BLaER1 treated with 17β-estradiol and CSF1 and Interleukin-3, amounts not matched to agents 10 nM and 100 nM (cell line): ENCODE measurements at regions not wholly inside any gene's neighbourhood (a gene's known extent, or its start where the extent isn't known, plus 50 kb on each side); places are given as distances from the start of the nearest gene placed in this dataset.

Experiments used
- H3K27ac ChIP-seq, 11 experiments: shearing (Covaris generic); formaldehyde crosslinking; 2 replicates each; pipeline ENCODE4 v1.8.1; 2022
- H3K27me3 ChIP-seq, 11 experiments: shearing (Covaris generic); formaldehyde crosslinking; 2 replicates each; pipeline ENCODE4 v1.8.1; 2022
- H3K36me3 ChIP-seq, 11 experiments: shearing (Covaris generic); formaldehyde crosslinking; 2 replicates each; pipeline ENCODE4 v1.8.1; 2022
- H3K4me1 ChIP-seq, 10 experiments: shearing (Covaris generic); formaldehyde crosslinking; 2 replicates each; pipeline ENCODE4 v1.8.1; 2022
- H3K4me2 ChIP-seq, 11 experiments: shearing (Covaris generic); formaldehyde crosslinking; 2 replicates each; pipeline ENCODE4 v1.8.1; 2022
- H3K4me3 ChIP-seq, 10 experiments: shearing (Covaris generic); formaldehyde crosslinking; 2 replicates each; pipeline ENCODE4 v1.8.1; 2022
- H3K9ac ChIP-seq, 11 experiments: shearing (Covaris generic); formaldehyde crosslinking; 2 replicates each; pipeline ENCODE4 v1.8.1; 2022
- H3K9me3 ChIP-seq, 11 experiments: shearing (Covaris generic); formaldehyde crosslinking; replicated peaks in 1 of 11; 2 replicates each; pipeline ENCODE4 v1.8.1; 2022
- H4K20me1 ChIP-seq, 11 experiments: shearing (Covaris generic); formaldehyde crosslinking; 2 replicates each; pipeline ENCODE4 v1.8.1; 2022
- Cebpa-rat ChIP-seq, 11 experiments: shearing (Covaris generic); IDR thresholded peaks; 2 replicates each; pipeline ENCODE4 v1.8.1; 2022

DNA sequence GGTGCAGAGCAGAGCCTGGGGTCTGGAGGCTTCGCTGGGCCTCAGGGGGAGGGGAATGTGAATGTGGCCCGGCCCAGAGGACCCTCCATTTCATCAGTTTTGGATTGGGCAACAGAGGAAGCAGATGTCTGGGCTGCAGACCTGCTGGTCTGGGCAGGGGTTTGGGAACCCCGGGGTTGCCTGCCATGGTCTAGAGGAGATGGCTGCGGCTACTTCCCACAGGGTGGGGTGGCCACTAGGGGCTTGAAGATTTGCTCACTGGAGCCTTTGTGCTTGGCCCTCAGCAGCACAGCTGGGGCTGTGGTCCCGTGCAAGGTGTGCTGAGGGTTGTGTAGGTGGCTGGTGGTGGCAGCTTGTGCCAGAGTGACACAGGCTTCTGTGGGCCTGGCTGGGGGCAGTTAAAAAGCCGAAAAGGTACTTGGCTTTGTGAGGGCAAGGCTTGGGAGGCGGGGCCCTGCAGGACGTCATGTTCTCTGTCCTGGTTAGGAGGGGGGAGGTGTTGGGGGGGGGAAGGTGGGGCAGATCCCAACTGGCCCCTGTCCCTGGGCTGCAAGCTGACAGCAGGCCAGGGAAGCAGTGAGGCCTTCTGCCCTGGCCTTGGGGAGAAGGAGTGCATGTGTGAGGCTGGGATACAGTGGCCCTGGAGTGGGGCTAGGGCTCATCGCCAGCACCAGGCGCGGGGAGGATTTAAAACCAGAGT lies 98.0 kb downstream of the KPNA2 start:
- 0 out of 22 replicates have a peak, but pooled peaks of 1 of the 11 experiments have one; percentile 11 for TF ChIP-seq Cebpa-rat (IDR thresholded peaks at IDR 0.05)
- H3K9ac ChIP-seq = 0 out of 22 replicates have a peak overlapping the region, but pooled peaks of 1 of the 11 experiments have one; percentile 17
- H4K20me1 ChIP-seq = no peaks in the 10 kb centered on the region; a peak in 1 of 22 replicates
- H3K4me2 ChIP-seq = peak overlapping the region in 8 of 11 experiments; percentile 23 to 62 (median 44); a peak in 12 of 22 replicates
- H3K36me3 ChIP-seq = no peaks in the 10 kb centered on the region
- no peak overlapping the region for H3K4me3 ChIP-seq
- H3K27me3 ChIP-seq = no peaks in the 10 kb centered on the region
- no peaks in the 10 kb centered on the region for H3K9me3 ChIP-seq
- H3K27ac ChIP-seq = peak overlapping the region in 4 of 11 experiments; percentile 54 to 67 (median 60); a peak in 7 of 22 replicates
- peaks cover 0 to 12% (median 6%) of the 10 kb centered on the region in 10 experiments; a peak in 11 of 20 replicates for H3K4me1 ChIP-seq

DNA sequence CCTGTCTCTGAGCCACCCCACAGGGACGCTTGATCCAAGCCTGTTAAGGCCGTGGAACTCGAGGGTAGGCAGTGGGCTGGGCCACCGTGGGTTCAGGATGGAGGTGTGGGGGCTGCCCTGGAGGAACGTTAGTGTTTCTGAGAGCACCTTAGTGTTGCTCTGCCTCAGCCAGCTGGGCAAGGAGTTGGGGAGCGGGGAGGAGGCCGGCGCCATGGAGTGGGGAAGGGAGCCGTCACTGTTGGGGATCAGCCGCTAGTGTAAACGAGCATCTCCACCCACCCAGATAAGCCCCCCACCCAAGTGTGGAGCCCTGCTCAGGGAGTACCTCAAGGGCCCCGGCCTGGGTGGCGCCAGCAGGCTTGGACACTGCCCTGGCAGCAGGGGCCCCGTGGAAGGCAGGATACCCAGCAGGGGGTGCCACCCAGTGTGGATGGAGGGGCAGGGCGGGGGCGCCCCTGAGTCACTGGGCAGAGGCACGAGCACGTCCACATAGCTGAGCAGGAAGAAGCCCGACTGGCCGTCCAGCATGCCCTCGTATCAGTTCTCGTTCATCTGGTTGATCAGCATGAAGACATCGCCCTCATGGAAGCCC lies 98.6 kb downstream of the KPNA2 start:
- Histone ChIP-seq H4K20me1 (no peaks in the 10 kb centered on the region; a peak in 1 of 22 replicates), H3K27ac (peak overlapping the region in 4 of 11 experiments; percentile 54 to 67 (median 60); a peak in 7 of 22 replicates), H3K4me3 (no peak overlapping the region), H3K36me3 (no peaks in the 10 kb centered on the region), H3K9ac (0 out of 22 replicates have a peak overlapping the region, but pooled peaks of 1 of the 11 experiments have one; percentile 17), H3K4me1 (peaks cover 0 to 12% (median 6%) of the 10 kb centered on the region in 10 experiments; a peak in 11 of 20 replicates), H3K4me2 (peak overlapping the region in 3 of 11 experiments; percentile 8 to 31 (median 30); a peak in 4 of 22 replicates), H3K9me3 (no peaks in the 10 kb centered on the region), H3K27me3 (no peaks in the 10 kb centered on the region)
- TF ChIP-seq Cebpa-rat (IDR thresholded peaks at IDR 0.05) = no peak

DNA sequence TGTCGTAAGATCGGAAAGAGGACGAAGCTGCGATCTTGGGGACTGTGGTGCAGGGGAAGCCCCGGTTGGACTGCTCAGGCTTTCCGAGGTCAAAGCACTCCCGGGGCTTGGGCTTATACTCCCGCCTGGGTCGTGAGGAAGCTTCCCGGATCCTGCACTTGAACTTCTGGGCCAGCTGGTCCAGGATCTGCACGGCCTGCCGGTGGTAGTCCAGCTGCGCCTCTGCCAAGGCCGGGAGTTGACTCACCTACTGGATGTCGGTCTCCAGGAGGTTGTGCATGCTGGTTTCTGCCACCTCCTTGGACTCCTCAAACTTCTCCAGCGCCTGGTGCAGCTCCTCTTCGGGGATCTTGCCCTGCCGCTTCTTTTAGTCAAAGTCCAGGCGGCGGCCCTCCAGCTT lies 99.2 kb downstream of the KPNA2 start:
- Histone ChIP-seq H3K4me2 (no peak overlapping the region), H3K36me3 (no peaks in the 10 kb centered on the region), H3K27me3 (no peaks in the 10 kb centered on the region), H3K9me3 (no peaks in the 10 kb centered on the region), H3K4me1 (peaks cover 0 to 12% (median 6%) of the 10 kb centered on the region in 10 experiments; a peak in 11 of 20 replicates), H3K9ac (no peak overlapping the region), H4K20me1 (no peaks in the 10 kb centered on the region; a peak in 1 of 22 replicates), H3K27ac (peak overlapping the region in 3 of 11 experiments; percentile 54 to 63 (median 56); a peak in 4 of 22 replicates), H3K4me3 (no peak overlapping the region)
- no peak for TF ChIP-seq Cebpa-rat (IDR thresholded peaks at IDR 0.05)

DNA sequence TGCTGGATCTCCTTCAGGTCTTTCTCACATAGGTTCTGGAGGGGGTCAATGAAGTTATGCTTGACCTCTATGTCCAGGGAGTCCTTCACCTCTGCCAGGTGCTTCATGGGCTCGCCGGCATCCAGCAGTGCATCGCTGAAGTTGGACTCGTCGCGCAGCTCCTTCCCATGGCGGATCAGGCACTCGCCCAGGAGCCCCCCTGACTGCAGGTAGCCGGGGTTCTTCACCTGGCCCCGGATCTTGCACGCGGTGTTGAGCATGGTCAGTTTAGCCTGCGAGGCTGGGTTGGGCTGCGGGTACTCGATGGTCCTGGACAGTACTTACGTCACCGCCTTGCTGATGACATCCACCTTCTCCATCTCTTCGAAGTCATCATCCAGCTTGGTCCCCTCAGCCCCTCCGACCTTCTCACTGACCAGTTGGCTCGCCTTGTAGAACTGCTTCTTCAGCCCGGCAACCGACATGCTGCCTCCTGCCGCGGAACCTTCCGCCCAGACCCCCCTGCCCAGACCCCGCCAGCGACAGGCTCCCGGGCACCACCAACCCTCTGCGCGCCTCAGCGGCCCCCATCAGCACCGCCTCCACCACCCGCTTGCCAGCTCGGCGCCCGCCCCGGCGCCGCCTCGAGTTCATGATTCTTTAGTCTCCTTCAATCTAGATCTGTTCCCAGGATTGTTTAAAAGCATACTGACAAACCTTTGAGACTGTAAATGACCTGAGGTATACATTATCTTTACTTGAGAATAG lies 99.8 kb downstream of the KPNA2 start:
- no peaks in the 10 kb centered on the region for H3K9me3 ChIP-seq
- peaks cover 0 to 12% (median 6%) of the 10 kb centered on the region in 10 experiments; a peak in 11 of 20 replicates for H3K4me1 ChIP-seq
- no peaks in the 10 kb centered on the region; a peak in 1 of 22 replicates for H4K20me1 ChIP-seq
- H3K36me3 ChIP-seq = no peaks in the 10 kb centered on the region
- no peaks in the 10 kb centered on the region for H3K27me3 ChIP-seq
- H3K27ac ChIP-seq = no peak overlapping the region
- H3K9ac ChIP-seq = no peak overlapping the region
- no peak for TF ChIP-seq Cebpa-rat (IDR thresholded peaks at IDR 0.05)
- H3K4me3 ChIP-seq = no peak overlapping the region
- no peak overlapping the region for H3K4me2 ChIP-seq

DNA sequence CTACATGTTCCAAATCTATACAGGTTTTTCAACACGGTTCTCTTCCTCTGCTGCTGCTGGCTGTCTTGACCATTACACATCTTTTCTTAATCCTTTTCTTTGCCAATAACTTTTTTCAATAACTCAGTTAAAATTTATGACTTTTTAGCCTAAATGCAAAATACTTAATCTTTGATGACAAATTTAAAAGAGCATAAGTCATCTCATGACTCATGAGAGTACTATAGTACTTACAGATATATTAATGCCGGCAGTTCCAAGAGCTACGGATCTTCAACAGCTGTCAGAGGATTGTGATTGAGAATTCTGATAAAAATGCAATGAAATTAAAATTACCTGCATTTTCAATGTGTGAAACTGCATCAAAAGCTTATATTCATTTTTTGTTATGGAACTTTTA lies 105.5 kb downstream of the KPNA2 start:
- Histone ChIP-seq H3K4me1 (no peaks in the 10 kb centered on the region), H3K27me3 (no peaks in the 10 kb centered on the region), H3K4me3 (no peak overlapping the region), H4K20me1 (no peaks in the 10 kb centered on the region), H3K36me3 (no peaks in the 10 kb centered on the region), H3K4me2 (no peak overlapping the region), H3K9ac (no peak overlapping the region), H3K9me3 (no peaks in the 10 kb centered on the region), H3K27ac (no peak overlapping the region)
- no peak for TF ChIP-seq Cebpa-rat (IDR thresholded peaks at IDR 0.05)

DNA sequence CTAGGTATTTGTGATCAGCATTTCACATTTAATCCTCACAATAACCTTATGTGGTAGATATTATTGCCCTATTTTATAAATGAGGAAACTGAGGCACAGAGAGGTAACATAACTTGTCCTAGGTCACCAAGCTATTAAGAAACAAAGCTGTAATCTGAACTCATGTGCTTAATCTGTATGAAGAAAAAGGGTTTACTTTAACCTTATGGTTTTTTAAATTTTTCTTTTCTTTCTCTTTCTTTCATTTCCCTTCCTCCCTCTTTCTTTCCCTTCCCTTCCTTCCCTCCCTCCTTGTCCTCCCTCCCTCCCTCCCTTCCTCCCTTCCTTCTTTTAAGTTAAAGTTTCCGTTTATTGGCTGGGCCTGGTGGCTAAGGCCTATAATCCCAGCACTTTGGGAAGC lies 105.2 kb upstream of the AMZ2 start:
- TF ChIP-seq Cebpa-rat (IDR thresholded peaks at IDR 0.05) = no peak
- H4K20me1 ChIP-seq = no peaks in the 10 kb centered on the region
- H3K9ac ChIP-seq = no peak overlapping the region
- no peak overlapping the region for H3K4me3 ChIP-seq
- no peaks in the 10 kb centered on the region for H3K4me1 ChIP-seq
- H3K36me3 ChIP-seq = no peaks in the 10 kb centered on the region
- no peaks in the 10 kb centered on the region for H3K27me3 ChIP-seq
- no peaks in the 10 kb centered on the region for H3K9me3 ChIP-seq
- H3K4me2 ChIP-seq = no peak overlapping the region
- no peak overlapping the region for H3K27ac ChIP-seq

DNA sequence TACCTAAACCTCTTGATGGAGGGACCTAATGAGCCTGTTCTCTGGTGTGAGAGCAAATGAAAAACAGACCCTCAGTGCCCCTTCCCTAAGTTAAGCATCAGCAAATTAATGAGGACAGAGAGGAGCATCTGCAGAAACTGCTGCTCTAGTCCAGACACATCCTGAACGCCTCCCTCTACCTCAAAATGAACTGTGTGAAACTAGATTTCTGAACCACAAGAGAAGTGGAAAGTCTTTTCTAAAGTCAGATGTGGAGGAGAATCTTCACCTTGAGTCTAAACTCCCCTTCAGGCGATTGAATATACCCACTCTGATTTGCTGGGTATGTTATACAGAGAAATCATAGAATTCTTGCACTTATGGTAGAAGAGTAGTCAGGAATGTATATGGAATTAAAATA lies 104.4 kb upstream of the AMZ2 start:
- Histone ChIP-seq H3K9me3 (no peaks in the 10 kb centered on the region), H3K27ac (no peak overlapping the region), H3K27me3 (no peaks in the 10 kb centered on the region), H3K4me2 (no peak overlapping the region), H3K36me3 (no peaks in the 10 kb centered on the region), H3K4me1 (no peaks in the 10 kb centered on the region), H3K9ac (no peak overlapping the region), H3K4me3 (no peak overlapping the region), H4K20me1 (no peaks in the 10 kb centered on the region)
- no peak for TF ChIP-seq Cebpa-rat (IDR thresholded peaks at IDR 0.05)

DNA sequence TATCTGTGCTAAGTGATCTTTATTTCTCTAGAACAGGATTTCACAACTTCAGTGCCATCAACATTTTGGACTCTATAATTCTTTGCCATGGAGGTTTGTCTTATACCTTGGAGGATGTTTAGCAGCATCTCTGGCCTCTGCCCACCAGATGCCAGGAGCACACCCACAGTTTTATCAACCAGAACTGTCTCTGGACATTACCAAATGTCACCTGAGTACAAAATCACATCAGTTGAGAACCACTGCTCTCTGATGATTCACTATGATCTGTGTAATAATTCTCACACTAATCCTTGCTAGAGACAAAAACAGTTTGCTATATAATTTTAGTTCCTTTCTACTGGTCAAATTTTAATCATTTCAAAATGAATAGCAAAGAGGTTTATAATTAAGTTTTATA lies 102.8 kb upstream of the AMZ2 start:
- Histone ChIP-seq H3K27ac (no peak overlapping the region), H3K36me3 (no peaks in the 10 kb centered on the region), H3K9me3 (no peaks in the 10 kb centered on the region), H4K20me1 (no peaks in the 10 kb centered on the region), H3K4me3 (no peak overlapping the region), H3K27me3 (no peaks in the 10 kb centered on the region), H3K9ac (no peak overlapping the region), H3K4me2 (no peak overlapping the region), H3K4me1 (no peaks in the 10 kb centered on the region)
- TF ChIP-seq Cebpa-rat (IDR thresholded peaks at IDR 0.05) = no peak

DNA sequence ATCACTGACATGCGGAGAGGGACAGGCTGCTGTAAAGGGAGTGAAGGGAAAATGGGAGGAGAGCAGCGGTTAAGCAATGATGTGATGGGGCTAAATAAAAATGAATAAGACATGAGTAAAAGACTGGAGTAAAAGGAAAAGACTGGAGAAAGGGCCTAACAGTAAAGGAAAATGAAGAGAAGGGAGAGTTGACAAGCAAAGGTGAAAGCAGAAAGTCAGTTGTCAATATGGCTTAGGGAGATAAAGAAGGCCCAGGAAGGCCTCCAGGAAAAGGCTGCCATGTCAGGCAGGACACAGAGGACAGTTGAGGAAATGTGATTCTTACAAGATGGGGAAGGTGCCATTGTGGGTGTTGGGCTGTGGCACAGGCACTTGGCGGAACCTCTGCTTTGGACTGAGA lies 98.9 kb upstream of the AMZ2 start:
- H3K4me2 ChIP-seq = no peak overlapping the region
- H3K27me3 ChIP-seq = no peaks in the 10 kb centered on the region
- no peak overlapping the region for H3K9ac ChIP-seq
- no peaks in the 10 kb centered on the region for H3K4me1 ChIP-seq
- peaks cover 0 to 4% (median 0%) of the 10 kb centered on the region in 11 experiments; a peak in 2 of 22 replicates for H3K9me3 ChIP-seq
- no peak overlapping the region for H3K4me3 ChIP-seq
- H3K36me3 ChIP-seq = no peaks in the 10 kb centered on the region
- no peak overlapping the region for H3K27ac ChIP-seq
- no peaks in the 10 kb centered on the region for H4K20me1 ChIP-seq
- no peak for TF ChIP-seq Cebpa-rat (IDR thresholded peaks at IDR 0.05)
